ENCODE measurements at regions not wholly inside any gene's neighbourhood (a gene's known extent, or its start where the extent isn't known, plus 50 kb on each side); places are given as distances from the start of the nearest gene placed in this dataset.
"Not testable (repeated sequence)": the region's sequence is repeated elsewhere in the genome, so short reads cannot be mapped to it uniquely, and the experiment has no call there.

DNA sequence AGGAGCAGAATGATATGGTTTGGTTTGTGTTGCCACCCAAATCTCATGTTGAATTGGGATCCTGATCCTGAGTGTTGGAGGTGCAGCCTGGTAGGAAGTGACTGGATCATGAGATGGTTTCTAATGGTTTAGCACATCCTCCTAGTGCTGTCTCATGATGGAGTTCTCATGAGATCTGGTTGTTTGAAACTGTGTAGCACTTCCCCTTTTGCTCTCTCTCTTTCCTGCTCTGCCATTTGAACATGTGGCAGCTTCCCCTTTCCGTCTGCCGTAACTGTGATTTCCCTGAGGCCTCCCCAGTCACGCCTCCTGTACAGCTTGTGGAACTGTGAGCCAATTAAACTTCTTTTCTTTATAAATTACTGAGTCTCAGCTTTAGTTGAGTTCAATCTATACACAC, 756.8 kb upstream of the CDH6 start:
- H3K36me3 ChIP-seq (ENCODE audit: control insufficient read depth in 2 of 2, extremely low read depth in 1 of 2, insufficient read depth in 2 of 2, low read length in 2 of 2) = no peaks in the 10 kb centered on the region
- no peak overlapping the region for H3K9ac ChIP-seq (replicated peaks; ENCODE audit: extremely low read depth, insufficient read depth, low read length)
- H3K27ac ChIP-seq (ENCODE audit: insufficient read depth, low read depth, low read length) = no peak overlapping the region
- H3K9me1 ChIP-seq (replicated peaks; ENCODE audit: control insufficient read depth, extremely low read depth, insufficient read depth, low read length) = no peaks in the 10 kb centered on the region
- dilution Hi-C loops (cut with MboI; ENCODE audit: extremely low pct_ligation_motif_present, low sequenced_read_pairs) = no loop called here
- no peaks in the 10 kb centered on the region for H3K79me2 ChIP-seq (ENCODE audit: control insufficient read depth, insufficient read depth, low read length)
- ChIA-PET CTCF (no interaction called here), POLR2A (no interaction called here)
- no peak overlapping the region for H2AFZ ChIP-seq (ENCODE audit: low read depth, low read length)
- intact Hi-C loops (cut with micrococcal nuclease) = no loop called here
- no TSS peak for BruUV-seq (replicated peaks)
- H3K27me3 ChIP-seq (ENCODE audit: control insufficient read depth in 2 of 2, insufficient read depth in 2 of 2, low read length in 2 of 2) = no peaks in the 10 kb centered on the region
- peaks cover 8% of the 10 kb centered on the region for H3K9me3 ChIP-seq (replicated peaks; ENCODE audit: control insufficient read depth, insufficient read depth, low read length)
- no peaks in the 10 kb centered on the region for H4K20me1 ChIP-seq (replicated peaks; ENCODE audit: control insufficient read depth, extremely low read depth, insufficient read depth, low read length)
- TF ChIP-seq MYC (IDR thresholded peaks at IDR 0.05; ENCODE audit: low read depth, low read length) (no peak), MAX (IDR thresholded peaks at IDR 0.05; ENCODE audit: insufficient read depth, insufficient read length) (no peak), GATA2 (IDR thresholded peaks at IDR 0.05; ENCODE audit: insufficient read depth, insufficient read length, low read depth, low read length) (no peak), POLR2A (IDR thresholded peaks at IDR 0.05; ENCODE audit: low read depth, low read length) (no peak), JUN (IDR thresholded peaks at IDR 0.05; ENCODE audit: borderline replicate concordance, insufficient read depth, insufficient read length, low read depth) (no peak), POLR2AphosphoS5 (IDR thresholded peaks at IDR 0.05; ENCODE audit: insufficient read depth, low read depth, low read length) (no peak), CTCF (IDR thresholded peaks at IDR 0.05; ENCODE audit: extremely low read depth in 1 of 2, insufficient read depth in 1 of 2, low read depth in 1 of 2, low read length in 2 of 2) (no peak), EZH2 (IDR thresholded peaks at IDR 0.05; ENCODE audit: borderline replicate concordance, low read depth, low read length, severe bottlenecking) (no peak), FOS (IDR thresholded peaks at IDR 0.05; ENCODE audit: borderline replicate concordance, insufficient read depth, low read length) (no peak)
- H3K4me3 ChIP-seq (replicated peaks in 1 of 3; ENCODE audit: insufficient read depth in 1 of 3, low read depth in 1 of 3, low read length in 3 of 3) = no peak overlapping the region
- H3K4me1 ChIP-seq (ENCODE audit: control insufficient read depth, extremely low read depth, insufficient read depth, low read length) = no peaks in the 10 kb centered on the region
- H3K4me2 ChIP-seq (ENCODE audit: insufficient read depth, low read length) = no peak overlapping the region
- no peak for FAIRE-seq
- DNase-seq (ENCODE audit: low read depth, low spot score) = no peak

DNA sequence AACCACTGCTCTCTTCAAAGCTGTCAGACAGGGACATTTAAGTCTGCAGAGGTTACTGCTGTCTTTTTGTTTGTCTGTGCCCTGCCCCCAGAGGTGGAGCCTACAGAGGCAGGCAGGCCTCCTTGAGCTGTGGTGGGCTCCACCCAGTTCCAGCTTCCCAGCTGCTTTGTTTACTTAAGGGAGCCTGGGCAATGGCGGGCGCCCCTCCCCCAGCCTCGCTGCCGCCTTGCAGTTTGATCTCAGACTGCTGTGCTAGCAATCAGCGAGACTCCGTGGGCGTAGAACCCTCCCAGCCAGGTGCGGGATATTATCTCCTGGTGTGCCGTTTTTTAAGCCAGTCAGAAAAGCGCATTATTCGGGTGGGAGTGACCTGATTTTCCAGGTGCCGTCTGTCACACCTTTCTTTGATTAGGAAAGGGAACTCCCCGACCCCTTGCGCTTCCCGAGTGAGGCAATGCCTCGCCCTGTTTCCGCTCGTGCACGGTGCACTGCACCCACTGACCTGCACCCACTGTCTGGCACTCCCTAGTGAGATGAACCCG, 764.5 kb upstream of the CDH6 start:
- H3K36me3 ChIP-seq (ENCODE audit: control insufficient read depth in 2 of 2, extremely low read depth in 1 of 2, insufficient read depth in 2 of 2, low read length in 2 of 2); DNase-seq (ENCODE audit: low read depth, low spot score); BruUV-seq (replicated peaks); H3K9me3 ChIP-seq (replicated peaks; ENCODE audit: control insufficient read depth, insufficient read depth, low read length); H3K4me2 ChIP-seq (ENCODE audit: insufficient read depth, low read length); FAIRE-seq; CTCF ChIA-PET; H2AFZ ChIP-seq (ENCODE audit: low read depth, low read length); H3K27me3 ChIP-seq (ENCODE audit: control insufficient read depth in 2 of 2, insufficient read depth in 2 of 2, low read length in 2 of 2); H3K4me3 ChIP-seq (replicated peaks in 1 of 3; ENCODE audit: insufficient read depth in 1 of 3, low read depth in 1 of 3, low read length in 3 of 3); H3K9me1 ChIP-seq (replicated peaks; ENCODE audit: control insufficient read depth, extremely low read depth, insufficient read depth, low read length); H3K27ac ChIP-seq (ENCODE audit: insufficient read depth, low read depth, low read length); H3K4me1 ChIP-seq (ENCODE audit: control insufficient read depth, extremely low read depth, insufficient read depth, low read length); dilution Hi-C loops (cut with MboI; ENCODE audit: extremely low pct_ligation_motif_present, low sequenced_read_pairs); H4K20me1 ChIP-seq (replicated peaks; ENCODE audit: control insufficient read depth, extremely low read depth, insufficient read depth, low read length); H3K9ac ChIP-seq (replicated peaks; ENCODE audit: extremely low read depth, insufficient read depth, low read length); POLR2A ChIA-PET; intact Hi-C loops (cut with micrococcal nuclease); H3K79me2 ChIP-seq (ENCODE audit: control insufficient read depth, insufficient read depth, low read length): not testable (repeated sequence)

All from endothelial cell of umbilical vein (primary cell).